HFFc6 (cell line): ENCODE measurements at regions not wholly inside any gene's neighbourhood (a gene's known extent, or its start where the extent isn't known, plus 50 kb on each side); places are given as distances from the start of the nearest gene placed in this dataset.
A peak's percentile ranks its signal among the peaks of the same experiment; 100 is the strongest.

Source experiments
- DNase-seq: peaks from one replicate; pipeline ENCODE4 v3.0.0-alpha.2; 2018
- H3K27ac Mint-ChIP-seq: 2 replicates; pipeline ENCODE4 v1.8.0; 2020; ENCODE audit warnings: mild to moderate bottlenecking, mixed read lengths
- H3K27me3 Mint-ChIP-seq: 2 replicates; pipeline ENCODE4 v1.8.0; 2021; ENCODE audit warnings: mild to moderate bottlenecking, moderate library complexity, mixed read lengths; ENCODE audit not compliant: insufficient read depth
- H3K36me3 Mint-ChIP-seq: 2 replicates; pipeline ENCODE4 v1.8.0; 2021; ENCODE audit warnings: low read depth, mixed read lengths
- H3K4me1 Mint-ChIP-seq: 2 replicates; pipeline ENCODE4 v1.8.0; 2020; ENCODE audit warnings: low read depth, mixed read lengths
- H3K4me3 Mint-ChIP-seq: 2 replicates; pipeline ENCODE4 v1.8.0; 2020; ENCODE audit warnings: mild to moderate bottlenecking, moderate library complexity, mixed read lengths
- H3K9me3 Mint-ChIP-seq: 2 replicates; pipeline ENCODE4 v1.8.0; 2020; ENCODE audit warnings: mild to moderate bottlenecking, mixed read lengths
- CTCF ChIP-seq: fragments of 200-600 bp; sonication (generic); IDR thresholded peaks from 2 replicates; pipeline ENCODE4 v1.5.0; 2021; ENCODE audit warnings: antibody characterized with exemption, mild to moderate bottlenecking

GRCh38 chr16:80883816-80884215 is 79.4 kb upstream of the CDYL2 start:
- no peak for DNase-seq
- H3K36me3 Mint-ChIP-seq, result no peaks in the 10 kb centered on the region
- no peak overlapping the region for H3K4me3 Mint-ChIP-seq
- no peaks in the 10 kb centered on the region for H3K9me3 Mint-ChIP-seq
- no peak for TF ChIP-seq CTCF
- H3K27me3 Mint-ChIP-seq, result peaks cover 5% of the 10 kb centered on the region; the same call in 1 of the 2 replicates
- H3K4me1 Mint-ChIP-seq, result no peaks in the 10 kb centered on the region
- H3K27ac Mint-ChIP-seq, result no peak overlapping the region

GRCh38 chr16:80883159-80883642 is 78.8 kb upstream of the CDYL2 start:
- Mint-ChIP-seq H3K9me3 (no peaks in the 10 kb centered on the region), H3K27ac (no peak overlapping the region), H3K4me3 (no peak overlapping the region), H3K36me3 (no peaks in the 10 kb centered on the region), H3K27me3 (peaks cover 5% of the 10 kb centered on the region; the same call in 1 of the 2 replicates), H3K4me1 (no peaks in the 10 kb centered on the region)
- TF ChIP-seq CTCF, result no peak
- DNase-seq, result no peak

- Mint-ChIP-seq H3K27ac (no peak overlapping the region), H3K27me3 (peaks cover 4% of the 10 kb centered on the region; the same call in 1 of the 2 replicates), H3K9me3 (no peaks in the 10 kb centered on the region), H3K4me1 (0 out of 2 replicates have a peak, but pooled peaks cover 4% of the 10 kb centered on the region), H3K4me3 (peak overlapping the region; percentile 23; the same call in 1 of the 2 replicates), H3K36me3 (no peaks in the 10 kb centered on the region)
- no peak for TF ChIP-seq CTCF
- DNase-seq, result no peak
These were observed 71.2 kb upstream of the CDYL2 start for GRCh38 chr16:80875616-80876015.

GRCh38 chr16:80874925-80875324 is 70.5 kb upstream of the CDYL2 start:
- Mint-ChIP-seq H3K9me3 (no peaks in the 10 kb centered on the region), H3K27ac (no peak overlapping the region), H3K4me1 (0 out of 2 replicates have a peak, but pooled peaks cover 4% of the 10 kb centered on the region), H3K4me3 (no peak overlapping the region), H3K27me3 (peaks cover 4% of the 10 kb centered on the region; the same call in 1 of the 2 replicates), H3K36me3 (no peaks in the 10 kb centered on the region)
- no peak for DNase-seq
- TF ChIP-seq CTCF, result no peak

- DNase-seq, result no peak
- no peak overlapping the region for H3K27ac Mint-ChIP-seq
- H3K27me3 Mint-ChIP-seq, result peaks cover 7% of the 10 kb centered on the region
- no peak for TF ChIP-seq CTCF
- 0 out of 2 replicates have a peak, but pooled peaks cover 9% of the 10 kb centered on the region for H3K36me3 Mint-ChIP-seq
- peaks cover 10% of the 10 kb centered on the region; the same call in 1 of the 2 replicates for H3K9me3 Mint-ChIP-seq
- H3K4me3 Mint-ChIP-seq, result peak overlapping the region; percentile 47
- no peaks in the 10 kb centered on the region for H3K4me1 Mint-ChIP-seq
These were observed 57.8 kb upstream of the CDYL2 start for GRCh38 chr16:80862160-80862705.
